GM10266 (cell line): ENCODE measurements at regions not wholly inside any gene's neighbourhood (a gene's known extent, or its start where the extent isn't known, plus 50 kb on each side); places are given as distances from the start of the nearest gene placed in this dataset.

Source experiments
- DNase-seq: peaks from one replicate; pipeline ENCODE4 v3.0.0; 2012; ENCODE audit errors: extremely low spot score
- TF ChIP-seq, protein P1 (sequence below): IDR thresholded peaks from 2 replicates; pipeline ENCODE4 v1.5.1; 2012; ENCODE audit warnings: mild to moderate bottlenecking, low read depth; ENCODE audit not compliant: control insufficient read depth, insufficient read depth; ENCODE audit errors: missing control alignments

DNA sequence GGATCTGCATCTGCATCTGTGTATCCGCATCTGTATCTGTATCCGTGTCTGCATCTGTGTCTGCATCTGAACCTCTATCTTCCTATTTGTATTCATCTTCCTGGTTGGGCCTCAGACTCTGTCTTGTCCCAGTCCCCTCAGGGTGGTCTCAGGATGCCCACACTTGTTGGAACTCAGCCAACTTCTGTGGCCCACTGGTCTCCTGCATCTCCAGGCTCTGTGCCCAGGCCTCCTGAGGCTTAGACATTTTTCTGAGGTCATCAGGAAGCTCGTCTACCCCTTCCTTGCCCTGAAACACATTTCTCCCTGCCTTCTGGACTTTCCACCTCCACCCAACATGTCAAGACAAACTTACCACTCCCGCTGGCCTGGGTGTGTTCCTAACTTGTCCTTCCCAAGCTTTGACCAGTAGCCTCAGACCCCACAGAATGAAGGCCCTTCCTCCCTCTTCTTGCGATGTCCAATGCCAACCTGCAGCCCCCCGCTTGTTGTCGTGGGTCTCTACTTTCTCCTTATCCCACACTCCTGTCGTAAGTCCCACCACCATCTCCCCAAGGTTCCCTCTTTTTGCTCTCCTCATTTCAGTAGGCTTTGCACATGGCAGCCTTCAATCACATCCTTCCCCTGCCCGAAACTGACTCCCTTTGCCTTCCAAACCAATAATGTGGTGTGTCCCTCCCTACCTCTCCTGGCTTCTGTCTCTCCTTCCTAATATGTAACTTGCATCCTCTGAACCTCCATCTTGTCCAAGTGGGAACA is 176.5 kb downstream of the DLL1 start:
- DNase-seq: no peak
- TF ChIP-seq, protein P1, sequence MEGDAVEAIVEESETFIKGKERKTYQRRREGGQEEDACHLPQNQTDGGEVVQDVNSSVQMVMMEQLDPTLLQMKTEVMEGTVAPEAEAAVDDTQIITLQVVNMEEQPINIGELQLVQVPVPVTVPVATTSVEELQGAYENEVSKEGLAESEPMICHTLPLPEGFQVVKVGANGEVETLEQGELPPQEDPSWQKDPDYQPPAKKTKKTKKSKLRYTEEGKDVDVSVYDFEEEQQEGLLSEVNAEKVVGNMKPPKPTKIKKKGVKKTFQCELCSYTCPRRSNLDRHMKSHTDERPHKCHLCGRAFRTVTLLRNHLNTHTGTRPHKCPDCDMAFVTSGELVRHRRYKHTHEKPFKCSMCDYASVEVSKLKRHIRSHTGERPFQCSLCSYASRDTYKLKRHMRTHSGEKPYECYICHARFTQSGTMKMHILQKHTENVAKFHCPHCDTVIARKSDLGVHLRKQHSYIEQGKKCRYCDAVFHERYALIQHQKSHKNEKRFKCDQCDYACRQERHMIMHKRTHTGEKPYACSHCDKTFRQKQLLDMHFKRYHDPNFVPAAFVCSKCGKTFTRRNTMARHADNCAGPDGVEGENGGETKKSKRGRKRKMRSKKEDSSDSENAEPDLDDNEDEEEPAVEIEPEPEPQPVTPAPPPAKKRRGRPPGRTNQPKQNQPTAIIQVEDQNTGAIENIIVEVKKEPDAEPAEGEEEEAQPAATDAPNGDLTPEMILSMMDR: no peak

DNA sequence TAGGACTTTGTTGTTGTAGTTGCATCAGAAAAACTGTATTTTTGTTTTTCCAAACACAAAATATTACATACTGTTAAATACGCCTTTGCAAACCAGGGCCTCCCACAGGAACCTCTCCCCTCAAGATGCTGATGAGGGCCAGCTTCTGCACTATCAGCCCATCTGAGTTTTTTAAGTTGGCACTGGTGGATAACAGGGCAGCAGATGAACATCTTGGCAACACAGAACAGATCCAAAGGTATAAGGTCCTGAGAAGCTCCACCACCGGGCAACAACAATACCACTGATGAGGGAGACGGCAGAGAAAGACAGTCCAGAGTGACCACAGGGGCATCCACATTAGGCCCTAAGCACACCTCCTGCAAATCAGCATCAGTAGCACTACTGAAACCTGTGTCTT is 177.7 kb downstream of the DLL1 start:
- no peak for DNase-seq

DNA sequence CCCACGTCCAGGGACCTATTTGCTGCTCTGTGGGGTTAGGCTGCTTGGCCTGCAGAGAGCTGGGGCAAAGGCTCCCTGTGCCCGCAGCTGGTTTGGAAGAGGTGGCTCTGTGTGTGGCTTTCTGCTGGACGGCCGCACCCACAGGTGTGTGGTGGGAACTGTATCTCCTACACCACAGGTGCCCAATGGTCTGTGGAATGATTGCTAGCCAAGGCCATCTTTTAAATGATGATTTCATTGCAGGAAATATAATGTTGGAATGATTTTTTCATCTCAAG is 178.4 kb downstream of the DLL1 start:
- TF ChIP-seq, protein P1: no peak
- no peak for DNase-seq

More for the DNA sequence above, 177.7 kb downstream of the DLL1 start:
- TF ChIP-seq, protein P1: no peak

DNA sequence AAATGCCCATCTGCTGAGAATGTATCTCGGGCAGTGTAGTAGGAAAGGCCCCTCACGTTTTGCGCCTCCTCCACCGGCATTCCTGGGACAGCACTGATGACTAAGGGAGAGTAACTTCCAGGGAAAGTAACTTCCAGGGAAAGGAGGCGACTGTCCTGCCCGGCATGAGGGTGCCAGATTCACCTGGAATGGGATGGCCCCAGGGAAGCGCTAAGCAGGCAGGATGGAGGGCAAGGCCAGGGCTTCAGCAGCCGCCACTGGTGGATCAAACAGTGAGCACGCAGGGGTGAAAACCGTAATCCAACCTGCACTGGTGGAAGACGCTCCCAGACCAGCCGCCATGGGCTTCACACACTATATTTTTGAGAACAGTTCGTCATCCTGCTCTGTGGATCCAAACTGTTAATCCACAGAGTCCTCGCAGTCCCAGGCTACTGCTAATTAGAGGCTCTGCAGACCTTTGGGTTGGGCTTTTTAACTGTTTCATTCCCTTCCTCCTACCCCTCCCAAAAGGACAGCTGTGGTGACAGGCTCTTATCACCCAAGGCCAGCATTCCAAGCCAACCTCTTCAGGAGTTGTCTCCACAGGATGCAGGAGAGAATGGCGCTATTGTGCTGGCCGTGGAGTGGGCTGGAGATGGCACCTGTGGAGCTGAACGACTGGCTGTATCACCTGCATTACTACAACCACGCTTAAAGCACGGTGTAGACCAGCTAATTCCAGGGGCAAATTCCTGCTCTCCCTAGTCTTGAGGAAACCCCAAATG is 178.9 kb downstream of the DLL1 start:
- TF ChIP-seq, protein P1: no peak
- DNase-seq: no peak

DNA sequence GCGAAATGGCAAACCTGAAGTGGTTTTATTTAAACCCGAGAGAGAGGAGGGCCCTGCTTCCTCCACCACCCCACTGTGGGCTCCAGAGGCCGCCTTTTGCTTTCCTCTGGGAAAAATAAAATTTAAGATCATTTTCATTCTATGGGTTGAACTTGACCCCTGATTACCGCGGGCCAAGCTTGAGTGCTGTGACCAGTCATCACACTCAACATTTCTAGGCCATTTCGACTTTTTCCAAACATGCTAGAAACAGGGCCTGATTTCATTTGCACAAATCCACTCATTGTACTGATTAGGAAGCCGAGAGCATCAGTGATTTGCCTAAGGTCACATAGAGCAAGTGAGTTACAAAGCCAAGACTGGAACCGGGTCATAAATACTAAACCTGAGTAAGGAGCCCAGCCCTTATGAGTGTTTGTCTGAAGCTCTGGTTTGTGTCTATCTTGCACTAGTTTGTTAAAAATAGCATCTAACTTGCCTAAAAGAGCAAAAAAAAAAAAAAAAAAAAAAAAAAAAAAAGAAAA is 179.7 kb downstream of the DLL1 start:
- DNase-seq: no peak
- TF ChIP-seq, protein P1: no peak

DNA sequence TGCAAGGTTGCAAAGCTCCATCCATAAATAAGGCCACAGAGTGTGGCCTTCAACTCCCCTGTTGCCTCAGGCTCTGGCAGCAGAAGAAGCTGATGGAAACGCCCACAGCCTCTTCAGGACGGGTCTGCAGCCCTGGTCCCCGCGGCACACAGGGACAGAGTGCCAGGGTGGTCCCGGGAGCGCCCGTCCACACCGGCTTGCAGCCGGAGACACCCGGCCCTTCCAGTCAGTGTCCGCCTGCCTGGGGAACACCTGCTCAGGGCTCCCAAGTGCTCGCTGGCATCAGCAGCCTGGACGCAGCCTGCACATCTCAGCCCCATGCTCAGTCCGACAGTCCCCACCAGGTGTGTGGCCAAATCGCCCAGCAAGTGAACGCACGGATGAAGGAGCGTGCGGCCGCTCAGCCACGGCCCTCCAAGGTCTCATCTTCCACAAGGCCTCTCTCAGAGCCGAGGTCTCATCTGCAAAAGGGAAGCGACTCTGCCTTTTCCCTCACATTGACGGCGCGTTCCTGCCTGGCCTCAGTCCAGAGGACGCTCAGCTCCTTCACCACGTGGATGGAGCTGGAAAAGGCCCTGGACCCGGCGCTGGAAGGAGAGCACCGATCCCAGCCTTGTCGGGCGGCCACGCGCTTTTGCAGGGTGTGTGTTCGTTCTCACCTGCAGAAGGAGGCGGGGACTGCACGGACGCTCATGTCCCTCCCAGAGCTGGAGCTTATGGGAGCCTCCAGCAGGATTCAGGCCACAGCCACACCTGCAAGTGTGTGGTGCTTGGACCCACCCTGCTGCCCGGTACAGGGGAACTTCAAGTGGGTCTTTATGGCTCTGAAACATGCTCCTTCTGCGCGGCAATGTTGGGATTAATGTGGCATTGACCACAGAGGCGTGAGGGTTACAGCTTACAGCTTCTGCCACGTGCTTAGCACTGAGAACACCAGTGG is 180.4 kb downstream of the DLL1 start:
- TF ChIP-seq, protein P1: no peak
- DNase-seq: no peak
